CD4-positive, CD25-positive, alpha-beta regulatory T cell (primary cell): ENCODE measurements at regions not wholly inside any gene's neighbourhood (a gene's known extent, or its start where the extent isn't known, plus 50 kb on each side); places are given as distances from the start of the nearest gene placed in this dataset.
"Not testable (repeated sequence)": the region's sequence is repeated elsewhere in the genome, so short reads cannot be mapped to it uniquely, and the experiment has no call there.

Source experiments
- ATAC-seq, 2 donors: fragments of 150-1000 bp; cut with Tn5 transposase; one replicate each; pipeline ENCODE4 v1.10.0; 2021; ENCODE audit warnings: low read depth in 2 of 2, moderate number of reproducible peaks in 2 of 2, moderate library complexity in 1 of 2
- DNase-seq, 3 donors: peaks; one replicate each; pipeline versions ENCODE4 v3.0.0 to v3.0.0-alpha.2; 2012 to 2022; ENCODE audit warnings: mixed read lengths in 1 of 3
- H3K27ac ChIP-seq: one replicate; pipeline ENCODE4 v1.7.0; 2013; ENCODE audit warnings: mild to moderate bottlenecking, low read length; ENCODE audit not compliant: insufficient read depth, poor library complexity, severe bottlenecking
- H3K27me3 ChIP-seq: one replicate; pipeline ENCODE4 v1.7.0; 2013; ENCODE audit warnings: low read length; ENCODE audit not compliant: control insufficient read depth, insufficient read depth
- H3K36me3 ChIP-seq: one replicate; pipeline ENCODE4 v1.7.0; 2013; ENCODE audit warnings: mild to moderate bottlenecking, low read length, moderate library complexity; ENCODE audit not compliant: control insufficient read depth, insufficient read depth
- H3K4me1 ChIP-seq: 2 replicates; pipeline ENCODE4 v1.7.0; 2013; ENCODE audit warnings: mild to moderate bottlenecking, low read length; ENCODE audit not compliant: insufficient read depth, control insufficient read depth, poor library complexity, severe bottlenecking
- H3K4me3 ChIP-seq: one replicate; pipeline ENCODE4 v1.7.0; 2013; ENCODE audit warnings: low read depth, mild to moderate bottlenecking, low read length, moderate library complexity
- H3K9me3 ChIP-seq, 2 experiments: 1 replicate in 1 of 2; 2 replicates in 1 of 2; pipeline ENCODE4 v1.7.0; 2013; ENCODE audit warnings: low read length in 2 of 2, mild to moderate bottlenecking in 1 of 2, moderate library complexity in 1 of 2; ENCODE audit not compliant: control insufficient read depth in 2 of 2
- H3K27ac Mint-ChIP-seq, 3 donors: one replicate each; pipeline ENCODE4 v1.8.0; 2020 to 2022; ENCODE audit warnings: mild to moderate bottlenecking in 3 of 3, mixed read lengths in 3 of 3, moderate library complexity in 2 of 3
- H3K27me3 Mint-ChIP-seq: one replicate; pipeline ENCODE4 v1.8.0; 2022; ENCODE audit warnings: mild to moderate bottlenecking, mixed read lengths
- H3K36me3 Mint-ChIP-seq: one replicate; pipeline ENCODE4 v1.8.0; 2020; ENCODE audit warnings: mixed read lengths
- H3K4me1 Mint-ChIP-seq, 4 donors: one replicate each; pipeline ENCODE4 v1.8.0; 2020 to 2022; ENCODE audit warnings: mixed read lengths in 4 of 4, mild to moderate bottlenecking in 1 of 4
- H3K4me3 Mint-ChIP-seq, 4 donors: one replicate each; pipeline ENCODE4 v1.8.0; 2020 to 2022; ENCODE audit warnings: mild to moderate bottlenecking in 4 of 4, mixed read lengths in 4 of 4, moderate library complexity in 3 of 4
- H3K9me3 Mint-ChIP-seq, 7 donors: one replicate each; pipeline ENCODE4 v1.8.0; 2020 to 2022; ENCODE audit warnings: mixed read lengths in 7 of 7, mild to moderate bottlenecking in 3 of 7, moderate library complexity in 2 of 7

DNA sequence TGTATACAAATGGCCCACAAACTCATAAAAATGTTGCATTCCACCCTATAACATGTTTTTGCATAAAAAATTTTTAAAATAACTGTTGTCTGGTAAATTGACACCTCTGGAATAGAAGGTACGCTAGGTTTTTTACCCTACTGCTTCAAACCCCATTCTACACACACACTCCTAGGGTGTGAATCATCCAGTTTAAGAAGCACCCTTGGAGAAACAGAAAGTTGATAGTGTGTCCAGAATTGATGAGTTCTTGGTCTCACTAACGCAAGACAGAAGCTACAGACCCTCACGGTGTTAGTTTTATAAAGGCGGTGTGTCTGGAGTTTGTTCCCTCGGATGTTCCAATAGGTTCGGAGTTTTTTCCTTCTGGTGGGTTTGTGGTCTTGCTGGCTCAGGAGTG lies 158.5 kb downstream of the KLRB1 start:
- peak overlapping the region in 2 of 3 donors; percentile 96 to 98 for H3K27ac Mint-ChIP-seq
- H3K9me3 Mint-ChIP-seq: peaks cover 0 to 2% (median 0%) of the 10 kb centered on the region in 7 donors
- Histone ChIP-seq H3K27ac (no peak overlapping the region), H3K4me1 (peaks cover 9% of the 10 kb centered on the region), H3K36me3 (no peaks in the 10 kb centered on the region), H3K9me3 (no peaks in the 10 kb centered on the region), H3K27me3 (no peaks in the 10 kb centered on the region), H3K4me3 (peak overlapping the region; percentile 80)
- DNase-seq (no peak), ATAC-seq (no peak)
- peaks cover 0 to 33% (median 17%) of the 10 kb centered on the region in 4 donors for H3K4me1 Mint-ChIP-seq
- peaks cover 3% of the 10 kb centered on the region for H3K36me3 Mint-ChIP-seq
- H3K27me3 Mint-ChIP-seq: peaks cover 6% of the 10 kb centered on the region
- H3K4me3 Mint-ChIP-seq: peak overlapping the region; percentile 98 to 100 (median 99)

- H3K4me1 ChIP-seq, ATAC-seq, H3K9me3 Mint-ChIP-seq, DNase-seq, H3K9me3 ChIP-seq, H3K27me3 ChIP-seq, H3K27me3 Mint-ChIP-seq, H3K36me3 Mint-ChIP-seq, H3K36me3 ChIP-seq: not testable (repeated sequence)
- peak overlapping the region; percentile 41 for H3K27ac ChIP-seq
- Mint-ChIP-seq H3K27ac (peak overlapping the region; percentile 69 to 98 (median 96)), H3K4me3 (peak overlapping the region; percentile 98 to 100 (median 99)), H3K4me1 (peaks cover 0 to 33% (median 17%) of the 10 kb centered on the region in 4 donors)
- peak overlapping the region; percentile 80 for H3K4me3 ChIP-seq
Observed at GRCh38 chr12:9448648-9449047, 159.1 kb downstream of the KLRB1 start.

- Histone ChIP-seq H3K27ac (peak overlapping the region; percentile 41), H3K4me3 (peak overlapping the region; percentile 80)
- H3K27me3 ChIP-seq, H3K9me3 ChIP-seq, H3K9me3 Mint-ChIP-seq, H3K36me3 ChIP-seq, H3K36me3 Mint-ChIP-seq, H3K27me3 Mint-ChIP-seq, H3K4me1 ChIP-seq: not testable (repeated sequence)
- ATAC-seq (peak; percentile 82 to 86), DNase-seq (peak; percentile 89 to 92 (median 92))
- Mint-ChIP-seq H3K27ac (peak overlapping the region; percentile 69 to 98 (median 96)), H3K4me3 (peak overlapping the region; percentile 98 to 100 (median 99)), H3K4me1 (peaks cover 0 to 33% (median 17%) of the 10 kb centered on the region in 4 donors)
Observed at GRCh38 chr12:9447791-9448614, 159.7 kb downstream of the KLRB1 start.

- peak overlapping the region; percentile 48 for H3K4me3 ChIP-seq
Observed at GRCh38 chr12:9446883-9447761, 160.6 kb downstream of the KLRB1 start.

GRCh38 chr12:9440428-9440827 lies 167.3 kb downstream of the KLRB1 start:
- not testable (repeated sequence) for ATAC-seq, H3K4me3 Mint-ChIP-seq

More at GRCh38 chr12:9446883-9447761, 160.6 kb downstream of the KLRB1 start:
- H3K4me3 Mint-ChIP-seq: peak overlapping the region; percentile 98 to 100 (median 99)
- not testable (repeated sequence) for H3K27me3 ChIP-seq, H3K9me3 ChIP-seq, H3K27ac ChIP-seq, DNase-seq, ATAC-seq, H3K9me3 Mint-ChIP-seq, H3K36me3 ChIP-seq, H3K4me1 ChIP-seq, H3K27me3 Mint-ChIP-seq, H3K36me3 Mint-ChIP-seq
- H3K4me1 Mint-ChIP-seq: peaks cover 0 to 33% (median 17%) of the 10 kb centered on the region in 4 donors
- peak overlapping the region; percentile 9 to 98 (median 96) for H3K27ac Mint-ChIP-seq

DNA sequence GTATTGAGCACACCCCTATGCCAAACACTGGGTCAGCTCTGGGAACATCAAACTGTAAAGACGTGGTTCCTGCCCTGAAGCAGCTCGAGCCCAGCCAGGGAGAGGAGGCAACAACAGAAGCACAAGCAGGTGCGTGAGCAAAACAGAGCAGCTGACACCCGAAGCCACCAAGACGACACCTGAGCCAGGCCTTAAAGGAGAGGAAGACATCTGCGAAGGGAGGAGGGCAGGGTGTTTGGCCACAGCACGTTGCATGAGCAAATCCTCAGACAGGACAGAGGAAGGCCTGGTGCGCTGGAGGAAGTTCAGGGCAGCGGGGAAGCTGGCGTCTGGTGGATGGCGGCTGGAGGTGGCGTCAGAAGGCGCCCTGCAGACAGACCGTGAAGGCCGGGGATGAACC lies 172.0 kb downstream of the KLRB1 start:
- peak overlapping the region in 2 of 3 donors; percentile 64 to 85 for H3K27ac Mint-ChIP-seq
- H3K9me3 ChIP-seq, H3K36me3 Mint-ChIP-seq, H3K4me3 Mint-ChIP-seq, H3K27me3 ChIP-seq, H3K27me3 Mint-ChIP-seq, H3K4me1 ChIP-seq, H3K36me3 ChIP-seq, H3K4me3 ChIP-seq, H3K27ac ChIP-seq, H3K4me1 Mint-ChIP-seq, H3K9me3 Mint-ChIP-seq: not testable (repeated sequence)
- peak in 1 of 3 donors; percentile 55 for DNase-seq
- peak; percentile 67 to 87 for ATAC-seq

More at GRCh38 chr12:9440428-9440827, 167.3 kb downstream of the KLRB1 start:
- not testable (repeated sequence) for H3K4me1 Mint-ChIP-seq, DNase-seq, H3K9me3 ChIP-seq, H3K36me3 Mint-ChIP-seq, H3K27me3 Mint-ChIP-seq, H3K4me1 ChIP-seq, H3K27me3 ChIP-seq, H3K27ac Mint-ChIP-seq, H3K4me3 ChIP-seq, H3K9me3 Mint-ChIP-seq, H3K36me3 ChIP-seq, H3K27ac ChIP-seq

GRCh38 chr12:9430385-9430784 lies 177.3 kb downstream of the KLRB1 start:
- not testable (repeated sequence) for H3K36me3 ChIP-seq, H3K27me3 Mint-ChIP-seq, H3K27ac Mint-ChIP-seq, H3K4me3 ChIP-seq, H3K27me3 ChIP-seq, H3K4me1 ChIP-seq, H3K9me3 ChIP-seq, H3K36me3 Mint-ChIP-seq, H3K4me3 Mint-ChIP-seq, DNase-seq, H3K4me1 Mint-ChIP-seq, H3K27ac ChIP-seq, ATAC-seq, H3K9me3 Mint-ChIP-seq
